Endothelial cell of umbilical vein (primary cell): ENCODE measurements at regions not wholly inside any gene's neighbourhood (a gene's known extent, or its start where the extent isn't known, plus 50 kb on each side); places are given as distances from the start of the nearest gene placed in this dataset.

Experiments used
- BruUV-seq: library from RNA; stranded (reverse); fragments of 400-500 nt; replicated peaks from 2 replicates; lab custom pipeline; 2021; lab: Mats Ljungman, UMichigan
- CTCF ChIA-PET: fragments of 300-600, 350-600 bp; sonication (Branson Sonifier 250); formaldehyde crosslinking; loops from one replicate; lab custom pipeline; 2021; ENCODE audit warnings: antibody characterized with exemption, inconsistent platforms; lab: Charles Lee
- POLR2A ChIA-PET: fragments of 300-600, 350-600 bp; sonication (Branson Sonifier 250); formaldehyde crosslinking; loops from one replicate; lab custom pipeline; 2021; ENCODE audit warnings: antibody characterized with exemption, inconsistent platforms; lab: Charles Lee
- DNase-seq: peaks from one replicate; pipeline ENCODE4 v3.0.0-alpha.2; 2011; ENCODE audit warnings: low read depth, low spot score
- FAIRE-seq: peaks from 2 replicates; lab custom pipeline; 2011; peaks lifted over from hg19 to GRCh38; lab: Jason Lieb, UNC
- H2AFZ ChIP-seq: 2 replicates; pipeline ENCODE4 v1.6.0; 2012; ENCODE audit warnings: low read depth, low read length, control low read depth, inconsistent platforms
- H3K27ac ChIP-seq: 2 replicates; pipeline ENCODE4 v1.5.1; 2011; ENCODE audit warnings: low read depth, mild to moderate bottlenecking, control low read depth, low read length, moderate library complexity; ENCODE audit not compliant: insufficient read depth
- H3K27me3 ChIP-seq, 2 experiments: 2 replicates each; pipeline versions ENCODE4 v1.6.0 to v1.6.1; 2011; ENCODE audit warnings: low read length in 2 of 2, mixed read lengths in 1 of 2; ENCODE audit not compliant: control insufficient read depth in 2 of 2, insufficient read depth in 2 of 2
- H3K36me3 ChIP-seq, 2 experiments: 2 replicates in 1 of 2; 3 replicates in 1 of 2; pipeline ENCODE4 v1.5.1; 2011; ENCODE audit warnings: low read length in 2 of 2, mild to moderate bottlenecking in 1 of 2, moderate library complexity in 1 of 2; ENCODE audit not compliant: control insufficient read depth in 2 of 2, insufficient read depth in 2 of 2; ENCODE audit errors: extremely low read depth in 1 of 2
- H3K4me1 ChIP-seq: 3 replicates; pipeline ENCODE4 v1.5.1; 2011; ENCODE audit warnings: mild to moderate bottlenecking, low read length; ENCODE audit not compliant: control insufficient read depth, insufficient read depth; ENCODE audit errors: extremely low read depth
- H3K4me2 ChIP-seq: 2 replicates; pipeline ENCODE4 v1.6.1; 2011; ENCODE audit warnings: low read length, control low read depth, mixed read lengths; ENCODE audit not compliant: insufficient read depth
- H3K4me3 ChIP-seq, 3 experiments: fragments of 200-600 bp in 1 of 3; sonication (generic), shearing (Covaris generic) in 1 of 3; replicated peaks in 1 of 3; 2 replicates each; pipeline ENCODE4 v1.5.1; 2011 to 2016; ENCODE audit warnings: control low read depth in 3 of 3, low read length in 3 of 3, mild to moderate bottlenecking in 2 of 3, inconsistent platforms in 1 of 3, low read depth in 1 of 3, moderate library complexity in 1 of 3; ENCODE audit not compliant: insufficient read depth in 1 of 3
- H3K79me2 ChIP-seq: 2 replicates; pipeline ENCODE4 v1.6.0; 2012; ENCODE audit warnings: low read length, inconsistent platforms; ENCODE audit not compliant: control insufficient read depth, insufficient read depth
- H3K9ac ChIP-seq: replicated peaks from 2 replicates; pipeline ENCODE3; 2011; ENCODE audit warnings: low read length, control low read depth; ENCODE audit not compliant: insufficient read depth; ENCODE audit errors: extremely low read depth
- H3K9me1 ChIP-seq: replicated peaks from 3 replicates; pipeline ENCODE4 v1.6.0; 2011; ENCODE audit warnings: mild to moderate bottlenecking, low read length; ENCODE audit not compliant: control insufficient read depth, insufficient read depth; ENCODE audit errors: extremely low read depth
- H3K9me3 ChIP-seq: replicated peaks from 2 replicates; pipeline ENCODE4 v1.5.1; 2012; ENCODE audit warnings: low read length, inconsistent platforms; ENCODE audit not compliant: control insufficient read depth, insufficient read depth
- H4K20me1 ChIP-seq: replicated peaks from 2 replicates; pipeline ENCODE3; 2011; ENCODE audit warnings: mild to moderate bottlenecking, low read length; ENCODE audit not compliant: control insufficient read depth, insufficient read depth; ENCODE audit errors: extremely low read depth
- CTCF ChIP-seq, 2 donors: IDR thresholded peaks; 1 replicate in 1 of 2; 2 replicates in 1 of 2; pipeline ENCODE4 v1.5.1; 2011; ENCODE audit warnings: low read length in 2 of 2, mild to moderate bottlenecking in 2 of 2, moderate library complexity in 2 of 2, control low read depth in 1 of 2, inconsistent platforms in 1 of 2, low read depth in 1 of 2; ENCODE audit not compliant: insufficient read depth in 1 of 2; ENCODE audit errors: extremely low read depth in 1 of 2
- EZH2 ChIP-seq: IDR thresholded peaks from 2 replicates; pipeline ENCODE4 v1.6.1; 2012; ENCODE audit warnings: borderline replicate concordance, low read depth, mild to moderate bottlenecking, moderate library complexity, low read length, inconsistent platforms; ENCODE audit not compliant: severe bottlenecking
- GATA2 ChIP-seq: IDR thresholded peaks from 2 replicates; pipeline ENCODE4 v1.7.0; 2011; ENCODE audit warnings: low read depth, mild to moderate bottlenecking, moderate library complexity, mixed read lengths, low read length; ENCODE audit not compliant: insufficient read length, insufficient read depth
- JUN ChIP-seq: IDR thresholded peaks from 2 replicates; pipeline ENCODE4 v1.6.1; 2011; ENCODE audit warnings: borderline replicate concordance, low read depth; ENCODE audit not compliant: insufficient read length, insufficient read depth
- MAX ChIP-seq: IDR thresholded peaks from 2 replicates; pipeline ENCODE4 v1.6.1; 2011; ENCODE audit not compliant: insufficient read depth, insufficient read length
- MYC ChIP-seq: IDR thresholded peaks from one replicate; pipeline ENCODE4 v1.6.1; 2011; ENCODE audit warnings: mild to moderate bottlenecking, low read depth, low read length
- POLR2A ChIP-seq: IDR thresholded peaks from 2 replicates; pipeline ENCODE4 v1.6.1; 2012; ENCODE audit warnings: low read depth, mild to moderate bottlenecking, control low read depth, low read length
- POLR2AphosphoS5 ChIP-seq: IDR thresholded peaks from 2 replicates; pipeline ENCODE4 v1.6.1; 2012; ENCODE audit warnings: low read depth, mild to moderate bottlenecking, control low read depth, low read length, moderate library complexity; ENCODE audit not compliant: insufficient read depth
- dilution Hi-C: fragments of 300-500 bp; cut with MboI; formaldehyde crosslinking; loops from one replicate; pipeline ENCODE4 v1.15.0; 2019; ENCODE audit warnings: low sequenced_read_pairs; ENCODE audit not compliant: extremely low pct_ligation_motif_present
- intact Hi-C: fragments of 100-400 bp; cut with micrococcal nuclease; formaldehyde crosslinking; loops from one replicate; pipeline ENCODE4 v1.10.0; 2022

- H4K20me1 ChIP-seq: no peaks in the 10 kb centered on the region
- H3K9ac ChIP-seq: no peak overlapping the region
- H3K4me3 ChIP-seq: no peak overlapping the region
- H3K4me2 ChIP-seq: no peak overlapping the region
- dilution Hi-C loops: no loop called here
- no peaks in the 10 kb centered on the region for H3K79me2 ChIP-seq
- H3K9me1 ChIP-seq: no peaks in the 10 kb centered on the region
- H2AFZ ChIP-seq: no peak overlapping the region
- ChIA-PET POLR2A (no interaction called here), CTCF (no interaction called here)
- no peak for DNase-seq
- TF ChIP-seq POLR2A (no peak), JUN (no peak), POLR2AphosphoS5 (no peak), CTCF (IDR thresholded peaks at IDR 0.05; ENCODE audit: extremely low read depth in 1 of 2, insufficient read depth in 1 of 2, low read depth in 1 of 2, low read length in 2 of 2) (no peak), GATA2 (no peak), EZH2 (peak; percentile 53), MAX (no peak), MYC (no peak)
- no peak overlapping the region for H3K27ac ChIP-seq
- H3K4me1 ChIP-seq: no peaks in the 10 kb centered on the region
- no peaks in the 10 kb centered on the region for H3K36me3 ChIP-seq
- FAIRE-seq: no peak
- peaks cover 8 to 10% of the 10 kb centered on the region in 2 experiments for H3K27me3 ChIP-seq
- H3K9me3 ChIP-seq: no peaks in the 10 kb centered on the region
- intact Hi-C loops: no loop called here
- no TSS peak for BruUV-seq
Observed at GRCh38 chr11:43547430-43547831, 133.1 kb upstream of the HSD17B12 start.
